ENCODE measurements at regions not wholly inside any gene's neighbourhood (a gene's known extent, or its start where the extent isn't known, plus 50 kb on each side); places are given as distances from the start of the nearest gene placed in this dataset.

- DNase-seq (peak in 1 of 6 donors; percentile 11), ATAC-seq (no peak), FAIRE-seq (no peak)
- Histone ChIP-seq H3K4me1 (no peaks in the 10 kb centered on the region), H3K4me3 (no peak overlapping the region), H3K27ac (no peak overlapping the region), H3K9me3 (no peaks in the 10 kb centered on the region), H3K36me3 (no peaks in the 10 kb centered on the region), H3K27me3 (no peaks in the 10 kb centered on the region)
- WGBS, 2 donors = 43 to 46% methylated on average over 5 of the region's 5 CpGs
- intact Hi-C loops (cut with DNase I) = no loop called here
- no peak for TF ChIP-seq CTCF (IDR thresholded peaks at IDR 0.05)
These were observed 473.5 kb downstream of the MAT2B start for GRCh38 chr5:163978897-163979296.

- no peak overlapping the region for H3K27ac ChIP-seq
- FAIRE-seq (no peak), DNase-seq (no peak), ATAC-seq (no peak)
- no peaks in the 10 kb centered on the region for H3K9me3 ChIP-seq
- H3K27me3 ChIP-seq = no peaks in the 10 kb centered on the region
- 11% methylated on average over 4 of the region's 4 CpGs for WGBS, 2 donors
- intact Hi-C loops (cut with DNase I) = no loop called here
- H3K36me3 ChIP-seq = no peaks in the 10 kb centered on the region
- no peak overlapping the region for H3K4me3 ChIP-seq
- H3K4me1 ChIP-seq = no peaks in the 10 kb centered on the region
- TF ChIP-seq CTCF (IDR thresholded peaks at IDR 0.05) = no peak
These were observed 483.1 kb downstream of the MAT2B start for GRCh38 chr5:163988566-163988965.

GRCh38 chr5:163993126-163993525 is 487.7 kb downstream of the MAT2B start:
- ATAC-seq (no peak), DNase-seq (no peak), FAIRE-seq (no peak)
- no peak for TF ChIP-seq CTCF (IDR thresholded peaks at IDR 0.05)
- Histone ChIP-seq H3K36me3 (no peaks in the 10 kb centered on the region), H3K4me3 (no peak overlapping the region), H3K27ac (no peak overlapping the region), H3K4me1 (no peaks in the 10 kb centered on the region), H3K27me3 (no peaks in the 10 kb centered on the region), H3K9me3 (no peaks in the 10 kb centered on the region)
- 62 to 72% methylated on average over 6 of the region's 6 CpGs for WGBS, 2 donors
- intact Hi-C loops (cut with DNase I) = no loop called here

GRCh38 chr5:163995206-163995605 is 489.8 kb downstream of the MAT2B start:
- no peak for DNase-seq
- H3K36me3 ChIP-seq = no peaks in the 10 kb centered on the region
- no peak overlapping the region for H3K4me3 ChIP-seq
- intact Hi-C loops (cut with DNase I) = no loop called here
- WGBS, 2 donors = 57 to 69% methylated on average over 4 of the region's 4 CpGs
- no peaks in the 10 kb centered on the region for H3K9me3 ChIP-seq
- no peak for ATAC-seq
- FAIRE-seq = no peak
- H3K27me3 ChIP-seq = no peaks in the 10 kb centered on the region
- no peak for TF ChIP-seq CTCF (IDR thresholded peaks at IDR 0.05)
- no peaks in the 10 kb centered on the region for H3K4me1 ChIP-seq
- H3K27ac ChIP-seq = no peak overlapping the region

GRCh38 chr5:163997965-163998364 is 492.5 kb downstream of the MAT2B start:
- ATAC-seq (no peak), FAIRE-seq (no peak), DNase-seq (no peak)
- H3K4me1 ChIP-seq = no peaks in the 10 kb centered on the region
- TF ChIP-seq CTCF (IDR thresholded peaks at IDR 0.05) = no peak
- no peaks in the 10 kb centered on the region for H3K27me3 ChIP-seq
- no peaks in the 10 kb centered on the region for H3K36me3 ChIP-seq
- intact Hi-C loops (cut with DNase I) = no loop called here
- H3K27ac ChIP-seq = no peak overlapping the region
- H3K9me3 ChIP-seq = no peaks in the 10 kb centered on the region
- no peak overlapping the region for H3K4me3 ChIP-seq

Data from pancreas (tissue), 10 donors.